ENCODE measurements at regions not wholly inside any gene's neighbourhood (a gene's known extent, or its start where the extent isn't known, plus 50 kb on each side); places are given as distances from the start of the nearest gene placed in this dataset.
"Not testable (repeated sequence)": the region's sequence is repeated elsewhere in the genome, so short reads cannot be mapped to it uniquely, and the experiment has no call there.

GRCh38 chr3:145900056-145900829 lies 260.7 kb downstream of the PLOD2 start:
- no peak for DNase-seq

- no peak for DNase-seq
These were observed 258.8 kb downstream of the PLOD2 start for GRCh38 chr3:145902166-145902565.

GRCh38 chr3:145903472-145904013 lies 257.4 kb downstream of the PLOD2 start:
- DNase-seq: no peak

- DNase-seq: no peak
These were observed 256.8 kb downstream of the PLOD2 start for GRCh38 chr3:145904138-145904537.

GRCh38 chr3:145906301-145906700 lies 254.7 kb downstream of the PLOD2 start:
- no peak for DNase-seq

- no peak for DNase-seq
These were observed 254.2 kb downstream of the PLOD2 start for GRCh38 chr3:145906755-145907154.

- no peak for DNase-seq
These were observed 250.0 kb downstream of the PLOD2 start for GRCh38 chr3:145911016-145911415.

GRCh38 chr3:145915787-145916186 lies 245.2 kb downstream of the PLOD2 start:
- DNase-seq: no peak

- DNase-seq: not testable (repeated sequence)
These were observed 233.2 kb downstream of the PLOD2 start for GRCh38 chr3:145927736-145928135.

- no peak for DNase-seq
These were observed 224.0 kb downstream of the PLOD2 start for GRCh38 chr3:145936971-145937370.

- no peak for DNase-seq
These were observed 221.6 kb downstream of the PLOD2 start for GRCh38 chr3:145939431-145939830.

GRCh38 chr3:145942052-145942451 lies 218.9 kb downstream of the PLOD2 start:
- DNase-seq: no peak

GRCh38 chr3:145943952-145944351 lies 217.0 kb downstream of the PLOD2 start:
- DNase-seq: no peak

- no peak for DNase-seq
These were observed 209.5 kb downstream of the PLOD2 start for GRCh38 chr3:145951441-145951840.

- no peak for DNase-seq
These were observed 208.4 kb downstream of the PLOD2 start for GRCh38 chr3:145952536-145952935.

- no peak for DNase-seq
These were observed 207.7 kb downstream of the PLOD2 start for GRCh38 chr3:145953316-145953715.

- no peak for DNase-seq
These were observed 201.4 kb downstream of the PLOD2 start for GRCh38 chr3:145959457-145960088.

GRCh38 chr3:145963111-145963510 lies 197.9 kb downstream of the PLOD2 start:
- no peak for DNase-seq

- no peak for DNase-seq
These were observed 193.9 kb downstream of the PLOD2 start for GRCh38 chr3:145967043-145967442.

GRCh38 chr3:145971186-145971585 lies 189.8 kb downstream of the PLOD2 start:
- DNase-seq: no peak

GRCh38 chr3:145972851-145973250 lies 188.1 kb downstream of the PLOD2 start:
- DNase-seq: no peak

- DNase-seq: no peak
These were observed 179.9 kb downstream of the PLOD2 start for GRCh38 chr3:145981056-145981455.

GRCh38 chr3:145983101-145983500 lies 177.9 kb downstream of the PLOD2 start:
- DNase-seq: no peak

Data from NCI-H2227 treated with DMSO at 0.1 percent for 48 hours (cell line).